ENCODE measurements at regions not wholly inside any gene's neighbourhood (a gene's known extent, or its start where the extent isn't known, plus 50 kb on each side); places are given as distances from the start of the nearest gene placed in this dataset.

DNA sequence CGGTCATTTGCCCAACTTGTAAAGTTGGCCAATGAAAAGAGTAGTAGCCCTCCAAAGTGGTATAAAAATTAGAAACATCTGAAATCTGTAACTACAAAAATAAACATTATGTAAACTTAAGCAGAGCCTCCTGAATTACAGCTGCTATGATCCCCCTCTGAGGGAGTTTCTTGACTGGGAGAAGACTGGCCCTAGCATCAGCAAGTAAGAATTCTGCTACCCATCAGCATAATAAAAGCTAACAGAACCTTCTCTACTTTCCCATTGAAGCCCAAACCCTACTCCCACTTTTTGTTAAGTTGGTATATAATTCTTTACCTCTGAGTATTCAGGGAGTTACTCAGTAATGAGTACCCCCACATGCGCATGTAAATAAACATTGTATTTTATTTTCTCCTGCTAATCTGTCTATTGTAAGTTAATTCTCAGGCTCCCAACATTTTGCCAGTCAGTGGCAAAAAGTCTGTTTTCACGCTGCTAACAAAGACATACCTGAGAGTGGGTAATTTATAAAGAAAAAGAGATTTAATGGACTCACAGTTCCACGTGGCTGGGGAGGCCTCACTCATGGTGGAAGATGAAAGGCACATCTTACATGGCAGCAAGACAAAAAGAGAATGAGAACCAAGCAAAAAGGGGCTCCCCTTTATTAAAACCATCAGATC is 71.3 kb downstream of the MYL12B start:
- in situ Hi-C loops (cut with HindIII; ENCODE audit: extremely low pct_ligation_motif_present, low pct_unique_long_range_greater_than_20kb), result no loop called here
- Histone ChIP-seq H3K27me3 (ENCODE audit: control insufficient read depth in 1 of 2, insufficient read depth in 2 of 2, low read length in 2 of 2) (no peaks in the 10 kb centered on the region; a peak in 1 of 5 replicates), H2AFZ (ENCODE audit: low read length) (no peak overlapping the region)

DNA sequence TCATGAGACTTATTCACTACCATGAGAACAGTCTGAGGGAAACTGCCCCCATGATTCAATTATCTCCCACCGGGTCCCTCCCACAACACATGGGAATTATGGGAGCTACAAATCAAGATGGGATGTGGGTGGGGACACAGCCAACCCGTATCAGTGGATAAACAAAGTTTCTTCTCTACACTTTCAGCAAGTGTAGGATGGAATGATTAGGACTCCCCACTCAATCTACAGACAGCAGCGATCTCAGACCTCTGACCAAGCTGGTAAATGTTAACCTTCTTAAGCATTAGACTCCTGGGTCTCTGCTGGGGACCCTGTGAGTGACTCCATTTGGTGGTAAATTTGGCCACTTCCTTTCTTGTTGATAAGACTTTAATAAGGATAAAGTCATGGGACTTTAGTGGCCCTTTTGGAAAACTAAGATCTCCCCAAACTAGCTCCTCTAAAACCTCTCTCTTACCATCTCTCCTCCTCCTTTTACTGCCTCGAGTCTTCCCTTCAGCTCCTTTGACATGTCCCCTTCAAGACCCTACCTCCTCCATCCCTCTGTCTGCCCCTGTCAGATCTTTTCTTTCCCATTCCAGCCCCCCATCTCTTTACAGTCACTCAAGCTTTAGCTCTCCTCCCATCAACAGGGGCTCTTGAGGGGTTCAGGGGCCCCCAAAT is 71.9 kb downstream of the MYL12B start:
- H3K36me3 ChIP-seq (replicated peaks in 1 of 2; ENCODE audit: control insufficient read depth in 1 of 2, insufficient read depth in 2 of 2, low read length in 2 of 2), result no peaks in the 10 kb centered on the region
- H3K9ac ChIP-seq (ENCODE audit: insufficient read depth, low read depth, low read length), result no peak overlapping the region
- H3K27me3 ChIP-seq (ENCODE audit: control insufficient read depth in 1 of 2, insufficient read depth in 2 of 2, low read length in 2 of 2), result no peaks in the 10 kb centered on the region; a peak in 1 of 5 replicates
- ChIA-PET CTCF (ENCODE audit: low intra/inter-chr PET ratio, low total read pairs) (no interaction called here), POLR2A (no interaction called here)
- ATAC-seq (no peak), DNase-seq (ENCODE audit: low spot score) (no peak), FAIRE-seq (no peak)
- no peaks in the 10 kb centered on the region for H3K4me1 ChIP-seq (ENCODE audit: insufficient read depth, low read length)
- no peak overlapping the region for H3K4me3 ChIP-seq (replicated peaks in 1 of 3; ENCODE audit: insufficient read depth in 1 of 3, low read depth in 2 of 3, low read length in 3 of 3)
- H2AFZ ChIP-seq (ENCODE audit: low read length), result no peak overlapping the region
- no TSS peak for BruUV-seq (replicated peaks)
- intact Hi-C loops (cut with micrococcal nuclease; ENCODE audit: unreplicated experiment), result no loop called here
- H3K79me2 ChIP-seq (ENCODE audit: insufficient read depth, low read length), result no peaks in the 10 kb centered on the region
- WGBS (ENCODE audit: low lambda C conversion rate), result 3% methylated on average over 4 of the region's 4 CpGs
- H3K27ac ChIP-seq (ENCODE audit: extremely low read length, insufficient read depth, low read length), result no peak overlapping the region
- H3K9me3 ChIP-seq (ENCODE audit: low read length), result no peaks in the 10 kb centered on the region
- in situ Hi-C loops (cut with HindIII; ENCODE audit: extremely low pct_ligation_motif_present, low pct_unique_long_range_greater_than_20kb), result no loop called here
- H3K4me2 ChIP-seq (ENCODE audit: low read depth, low read length), result no peak overlapping the region
- H4K20me1 ChIP-seq (ENCODE audit: insufficient read depth, low read length), result no peaks in the 10 kb centered on the region
- TF ChIP-seq TAF15 (IDR thresholded peaks at IDR 0.05; ENCODE audit: low read depth, low read length, poor library complexity, severe bottlenecking) (no peak), YEATS2 (CRISPR knock-in tag; IDR thresholded peaks at IDR 0.05; ENCODE audit: borderline replicate concordance) (no peak), RXRB (CRISPR knock-in tag; IDR thresholded peaks at IDR 0.05; ENCODE audit: borderline replicate concordance) (no peak)
- TF ChIP-seq, protein P1, sequence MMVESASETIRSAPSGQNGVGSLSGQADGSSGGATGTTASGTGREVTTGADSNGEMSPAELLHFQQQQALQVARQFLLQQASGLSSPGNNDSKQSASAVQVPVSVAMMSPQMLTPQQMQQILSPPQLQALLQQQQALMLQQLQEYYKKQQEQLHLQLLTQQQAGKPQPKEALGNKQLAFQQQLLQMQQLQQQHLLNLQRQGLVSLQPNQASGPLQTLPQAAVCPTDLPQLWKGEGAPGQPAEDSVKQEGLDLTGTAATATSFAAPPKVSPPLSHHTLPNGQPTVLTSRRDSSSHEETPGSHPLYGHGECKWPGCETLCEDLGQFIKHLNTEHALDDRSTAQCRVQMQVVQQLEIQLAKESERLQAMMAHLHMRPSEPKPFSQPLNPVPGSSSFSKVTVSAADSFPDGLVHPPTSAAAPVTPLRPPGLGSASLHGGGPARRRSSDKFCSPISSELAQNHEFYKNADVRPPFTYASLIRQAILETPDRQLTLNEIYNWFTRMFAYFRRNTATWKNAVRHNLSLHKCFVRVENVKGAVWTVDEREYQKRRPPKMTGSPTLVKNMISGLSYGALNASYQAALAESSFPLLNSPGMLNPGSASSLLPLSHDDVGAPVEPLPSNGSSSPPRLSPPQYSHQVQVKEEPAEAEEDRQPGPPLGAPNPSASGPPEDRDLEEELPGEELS (CRISPR knock-in tag; IDR thresholded peaks at IDR 0.05), result no peak
- TF ChIP-seq, protein P2, sequence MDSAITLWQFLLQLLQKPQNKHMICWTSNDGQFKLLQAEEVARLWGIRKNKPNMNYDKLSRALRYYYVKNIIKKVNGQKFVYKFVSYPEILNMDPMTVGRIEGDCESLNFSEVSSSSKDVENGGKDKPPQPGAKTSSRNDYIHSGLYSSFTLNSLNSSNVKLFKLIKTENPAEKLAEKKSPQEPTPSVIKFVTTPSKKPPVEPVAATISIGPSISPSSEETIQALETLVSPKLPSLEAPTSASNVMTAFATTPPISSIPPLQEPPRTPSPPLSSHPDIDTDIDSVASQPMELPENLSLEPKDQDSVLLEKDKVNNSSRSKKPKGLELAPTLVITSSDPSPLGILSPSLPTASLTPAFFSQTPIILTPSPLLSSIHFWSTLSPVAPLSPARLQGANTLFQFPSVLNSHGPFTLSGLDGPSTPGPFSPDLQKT (CRISPR knock-in tag; IDR thresholded peaks at IDR 0.05; ENCODE audit: borderline replicate concordance), result no peak
- TF ChIP-seq, protein P3, sequence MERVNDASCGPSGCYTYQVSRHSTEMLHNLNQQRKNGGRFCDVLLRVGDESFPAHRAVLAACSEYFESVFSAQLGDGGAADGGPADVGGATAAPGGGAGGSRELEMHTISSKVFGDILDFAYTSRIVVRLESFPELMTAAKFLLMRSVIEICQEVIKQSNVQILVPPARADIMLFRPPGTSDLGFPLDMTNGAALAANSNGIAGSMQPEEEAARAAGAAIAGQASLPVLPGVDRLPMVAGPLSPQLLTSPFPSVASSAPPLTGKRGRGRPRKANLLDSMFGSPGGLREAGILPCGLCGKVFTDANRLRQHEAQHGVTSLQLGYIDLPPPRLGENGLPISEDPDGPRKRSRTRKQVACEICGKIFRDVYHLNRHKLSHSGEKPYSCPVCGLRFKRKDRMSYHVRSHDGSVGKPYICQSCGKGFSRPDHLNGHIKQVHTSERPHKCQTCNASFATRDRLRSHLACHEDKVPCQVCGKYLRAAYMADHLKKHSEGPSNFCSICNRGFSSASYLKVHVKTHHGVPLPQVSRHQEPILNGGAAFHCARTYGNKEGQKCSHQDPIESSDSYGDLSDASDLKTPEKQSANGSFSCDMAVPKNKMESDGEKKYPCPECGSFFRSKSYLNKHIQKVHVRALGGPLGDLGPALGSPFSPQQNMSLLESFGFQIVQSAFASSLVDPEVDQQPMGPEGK (CRISPR knock-in tag; IDR thresholded peaks at IDR 0.05), result no peak

More for the DNA sequence above, 71.3 kb downstream of the MYL12B start:
- DNase-seq (ENCODE audit: low spot score) (no peak), FAIRE-seq (no peak), ATAC-seq (no peak)
- Histone ChIP-seq H3K4me1 (ENCODE audit: insufficient read depth, low read length) (no peaks in the 10 kb centered on the region), H3K4me3 (replicated peaks in 1 of 3; ENCODE audit: insufficient read depth in 1 of 3, low read depth in 2 of 3, low read length in 3 of 3) (no peak overlapping the region), H3K36me3 (replicated peaks in 1 of 2; ENCODE audit: control insufficient read depth in 1 of 2, insufficient read depth in 2 of 2, low read length in 2 of 2) (no peaks in the 10 kb centered on the region), H4K20me1 (ENCODE audit: insufficient read depth, low read length) (no peaks in the 10 kb centered on the region), H3K9me3 (ENCODE audit: low read length) (no peaks in the 10 kb centered on the region), H3K79me2 (ENCODE audit: insufficient read depth, low read length) (no peaks in the 10 kb centered on the region), H3K4me2 (ENCODE audit: low read depth, low read length) (no peak overlapping the region), H3K27ac (ENCODE audit: extremely low read length, insufficient read depth, low read length) (no peak overlapping the region), H3K9ac (ENCODE audit: insufficient read depth, low read depth, low read length) (no peak overlapping the region)
- intact Hi-C loops (cut with micrococcal nuclease; ENCODE audit: unreplicated experiment), result no loop called here
- CTCF ChIA-PET (ENCODE audit: low intra/inter-chr PET ratio, low total read pairs), result no interaction called here
- POLR2A ChIA-PET, result no interaction called here
- TF ChIP-seq ZSCAN12 (CRISPR knock-in tag; IDR thresholded peaks at IDR 0.05), result no peak
- TF ChIP-seq, protein P4, sequence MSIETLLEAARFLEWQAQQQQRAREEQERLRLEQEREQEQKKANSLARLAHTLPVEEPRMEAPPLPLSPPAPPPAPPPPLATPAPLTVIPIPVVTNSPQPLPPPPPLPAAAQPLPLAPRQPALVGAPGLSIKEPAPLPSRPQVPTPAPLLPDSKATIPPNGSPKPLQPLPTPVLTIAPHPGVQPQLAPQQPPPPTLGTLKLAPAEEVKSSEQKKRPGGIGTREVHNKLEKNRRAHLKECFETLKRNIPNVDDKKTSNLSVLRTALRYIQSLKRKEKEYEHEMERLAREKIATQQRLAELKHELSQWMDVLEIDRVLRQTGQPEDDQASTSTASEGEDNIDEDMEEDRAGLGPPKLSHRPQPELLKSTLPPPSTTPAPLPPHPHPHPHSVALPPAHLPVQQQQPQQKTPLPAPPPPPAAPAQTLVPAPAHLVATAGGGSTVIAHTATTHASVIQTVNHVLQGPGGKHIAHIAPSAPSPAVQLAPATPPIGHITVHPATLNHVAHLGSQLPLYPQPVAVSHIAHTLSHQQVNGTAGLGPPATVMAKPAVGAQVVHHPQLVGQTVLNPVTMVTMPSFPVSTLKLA (IDR thresholded peaks at IDR 0.05), result peak; percentile 73
- no TSS peak for BruUV-seq (replicated peaks)
- 40% methylated on average over 4 of the region's 4 CpGs for WGBS (ENCODE audit: low lambda C conversion rate)
